WTC11 (cell line): ENCODE measurements at regions not wholly inside any gene's neighbourhood (a gene's known extent, or its start where the extent isn't known, plus 50 kb on each side); places are given as distances from the start of the nearest gene placed in this dataset.

ENCODE experiments used
- ATAC-seq: fragments of 200-7000 bp; cut with Tn5 transposase; 2 replicates; pipeline ENCODE4 v1.10.0; 2021; ENCODE audit warnings: mild to moderate bottlenecking, moderate library complexity
- CTCF ChIA-PET: fragments of 300-600 bp; sonication (Branson Sonifier 250); formaldehyde crosslinking; loops from one replicate; lab custom pipeline; 2021; ENCODE audit warnings: antibody characterized with exemption; lab: Charles Lee
- POLR2A ChIA-PET: fragments of 350-600 bp; sonication (Branson Sonifier 250); formaldehyde crosslinking; loops from one replicate; lab custom pipeline; 2021; ENCODE audit warnings: antibody characterized with exemption; lab: Charles Lee
- DNase-seq: peaks from one replicate; pipeline ENCODE4 v3.0.0; 2021; ENCODE audit warnings: low spot score
- H3K27ac Mint-ChIP-seq: 2 replicates; pipeline ENCODE4 v1.8.0; 2021; ENCODE audit warnings: mixed read lengths
- H3K27me3 Mint-ChIP-seq: 2 replicates; pipeline ENCODE4 v1.8.0; 2021; ENCODE audit warnings: low read depth, mild to moderate bottlenecking, moderate library complexity, mixed read lengths
- H3K36me3 Mint-ChIP-seq: 2 replicates; pipeline ENCODE4 v1.8.0; 2021; ENCODE audit warnings: mixed read lengths
- H3K4me1 Mint-ChIP-seq: 2 replicates; pipeline ENCODE4 v1.8.0; 2022; ENCODE audit warnings: mixed read lengths
- H3K4me3 Mint-ChIP-seq: 2 replicates; pipeline ENCODE4 v1.8.0; 2021; ENCODE audit warnings: mild to moderate bottlenecking, moderate library complexity, mixed read lengths
- H3K9me3 Mint-ChIP-seq: 2 replicates; pipeline ENCODE4 v1.8.0; 2021; ENCODE audit warnings: mixed read lengths
- ELF4 ChIP-seq: sonication (generic); formaldehyde crosslinking; IDR thresholded peaks from 2 replicates; pipeline ENCODE4 v1.8.1; 2022; ENCODE audit warnings: low read depth, mild to moderate bottlenecking, moderate library complexity, missing genetic modification reagents
- ETV6 ChIP-seq: sonication (generic); formaldehyde crosslinking; IDR thresholded peaks from 2 replicates; pipeline ENCODE4 v1.8.1; 2022; ENCODE audit warnings: mild to moderate bottlenecking, missing genetic modification reagents
- PRRX2 ChIP-seq: fragments of 250-450 bp; sonication (Bioruptor Pico); IDR thresholded peaks from 2 replicates; pipeline ENCODE4 v1.8.0; 2021; ENCODE audit warnings: mild to moderate bottlenecking
- RELA ChIP-seq: sonication (generic); formaldehyde crosslinking; IDR thresholded peaks from 2 replicates; pipeline ENCODE4 v1.8.1; 2022; ENCODE audit warnings: missing genetic modification reagents, mild to moderate bottlenecking, borderline replicate concordance
- ZNF232 ChIP-seq: sonication (generic); formaldehyde crosslinking; IDR thresholded peaks from 2 replicates; pipeline ENCODE4 v1.8.0; 2022; ENCODE audit warnings: mild to moderate bottlenecking, missing genetic modification reagents
- ZNF671 ChIP-seq: fragments of 250-450 bp; sonication (Bioruptor Pico); IDR thresholded peaks from 2 replicates; pipeline ENCODE4 v1.8.0; 2021; ENCODE audit warnings: mild to moderate bottlenecking
- TF ChIP-seq, protein P1 (sequence below): sonication (generic); formaldehyde crosslinking; IDR thresholded peaks from 2 replicates; pipeline ENCODE4 v1.8.1; 2023; ENCODE audit warnings: mild to moderate bottlenecking, missing genetic modification reagents, borderline replicate concordance
- TF ChIP-seq, protein P2 (sequence below): sonication (generic); formaldehyde crosslinking; IDR thresholded peaks from 2 replicates; pipeline ENCODE4 v1.8.0; 2022; ENCODE audit warnings: missing genetic modification reagents
- TF ChIP-seq, protein P3 (sequence below): fragments of 250-450 bp; sonication (Bioruptor Pico); IDR thresholded peaks from 2 replicates; pipeline ENCODE4 v1.9.0; 2021; ENCODE audit warnings: mild to moderate bottlenecking
- TF ChIP-seq, protein P4 (sequence below): sonication (generic); formaldehyde crosslinking; IDR thresholded peaks from 2 replicates; pipeline ENCODE4 v1.8.1; 2023; ENCODE audit warnings: mild to moderate bottlenecking, missing genetic modification reagents, moderate library complexity
- TF ChIP-seq, protein P5 (sequence below): sonication (generic); formaldehyde crosslinking; conservative IDR thresholded peaks from 2 replicates; pipeline ENCODE4 v1.8.1; 2023; ENCODE audit warnings: mild to moderate bottlenecking, low read depth, missing genetic modification reagents, moderate library complexity

DNA sequence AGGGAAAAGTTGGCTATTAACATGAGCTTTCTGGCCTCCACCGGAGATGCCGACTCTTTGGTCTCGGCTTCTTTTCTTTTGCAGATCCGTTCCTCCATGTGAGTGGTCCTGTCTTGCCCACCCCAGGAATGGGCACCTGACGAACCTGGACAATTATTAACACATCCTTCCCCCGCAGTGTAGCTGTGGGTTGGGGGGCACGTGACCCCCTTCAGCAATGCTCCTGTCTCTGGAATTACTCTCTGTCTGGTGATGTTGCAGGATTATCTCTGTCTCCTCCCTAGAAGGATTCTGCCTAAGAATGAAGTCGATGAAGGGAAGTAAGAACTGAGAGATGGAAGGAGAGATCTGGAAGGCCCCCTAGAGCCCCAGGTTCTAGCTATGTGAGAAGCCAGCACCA is 115.2 kb upstream of the NPAS2 start:
- DNase-seq (no peak), ATAC-seq (no peak)
- peaks cover 18% of the 10 kb centered on the region for H3K4me1 Mint-ChIP-seq
- H3K36me3 Mint-ChIP-seq = no peaks in the 10 kb centered on the region; the same call in 1 of the 2 replicates
- H3K27me3 Mint-ChIP-seq = no peaks in the 10 kb centered on the region; the same call in 1 of the 2 replicates
- H3K4me3 Mint-ChIP-seq = no peak overlapping the region
- TF ChIP-seq ZNF671 (no peak), RELA (CRISPR knock-in tag) (no peak), ZNF232 (no peak)
- TF ChIP-seq, protein P1, sequence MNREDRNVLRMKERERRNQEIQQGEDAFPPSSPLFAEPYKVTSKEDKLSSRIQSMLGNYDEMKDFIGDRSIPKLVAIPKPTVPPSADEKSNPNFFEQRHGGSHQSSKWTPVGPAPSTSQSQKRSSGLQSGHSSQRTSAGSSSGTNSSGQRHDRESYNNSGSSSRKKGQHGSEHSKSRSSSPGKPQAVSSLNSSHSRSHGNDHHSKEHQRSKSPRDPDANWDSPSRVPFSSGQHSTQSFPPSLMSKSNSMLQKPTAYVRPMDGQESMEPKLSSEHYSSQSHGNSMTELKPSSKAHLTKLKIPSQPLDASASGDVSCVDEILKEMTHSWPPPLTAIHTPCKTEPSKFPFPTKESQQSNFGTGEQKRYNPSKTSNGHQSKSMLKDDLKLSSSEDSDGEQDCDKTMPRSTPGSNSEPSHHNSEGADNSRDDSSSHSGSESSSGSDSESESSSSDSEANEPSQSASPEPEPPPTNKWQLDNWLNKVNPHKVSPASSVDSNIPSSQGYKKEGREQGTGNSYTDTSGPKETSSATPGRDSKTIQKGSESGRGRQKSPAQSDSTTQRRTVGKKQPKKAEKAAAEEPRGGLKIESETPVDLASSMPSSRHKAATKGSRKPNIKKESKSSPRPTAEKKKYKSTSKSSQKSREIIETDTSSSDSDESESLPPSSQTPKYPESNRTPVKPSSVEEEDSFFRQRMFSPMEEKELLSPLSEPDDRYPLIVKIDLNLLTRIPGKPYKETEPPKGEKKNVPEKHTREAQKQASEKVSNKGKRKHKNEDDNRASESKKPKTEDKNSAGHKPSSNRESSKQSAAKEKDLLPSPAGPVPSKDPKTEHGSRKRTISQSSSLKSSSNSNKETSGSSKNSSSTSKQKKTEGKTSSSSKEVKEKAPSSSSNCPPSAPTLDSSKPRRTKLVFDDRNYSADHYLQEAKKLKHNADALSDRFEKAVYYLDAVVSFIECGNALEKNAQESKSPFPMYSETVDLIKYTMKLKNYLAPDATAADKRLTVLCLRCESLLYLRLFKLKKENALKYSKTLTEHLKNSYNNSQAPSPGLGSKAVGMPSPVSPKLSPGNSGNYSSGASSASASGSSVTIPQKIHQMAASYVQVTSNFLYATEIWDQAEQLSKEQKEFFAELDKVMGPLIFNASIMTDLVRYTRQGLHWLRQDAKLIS (CRISPR knock-in tag) = no peak
- ChIA-PET CTCF (no interaction called here), POLR2A (no interaction called here)
- H3K9me3 Mint-ChIP-seq = peaks cover 24% of the 10 kb centered on the region
- H3K27ac Mint-ChIP-seq = no peak overlapping the region

DNA sequence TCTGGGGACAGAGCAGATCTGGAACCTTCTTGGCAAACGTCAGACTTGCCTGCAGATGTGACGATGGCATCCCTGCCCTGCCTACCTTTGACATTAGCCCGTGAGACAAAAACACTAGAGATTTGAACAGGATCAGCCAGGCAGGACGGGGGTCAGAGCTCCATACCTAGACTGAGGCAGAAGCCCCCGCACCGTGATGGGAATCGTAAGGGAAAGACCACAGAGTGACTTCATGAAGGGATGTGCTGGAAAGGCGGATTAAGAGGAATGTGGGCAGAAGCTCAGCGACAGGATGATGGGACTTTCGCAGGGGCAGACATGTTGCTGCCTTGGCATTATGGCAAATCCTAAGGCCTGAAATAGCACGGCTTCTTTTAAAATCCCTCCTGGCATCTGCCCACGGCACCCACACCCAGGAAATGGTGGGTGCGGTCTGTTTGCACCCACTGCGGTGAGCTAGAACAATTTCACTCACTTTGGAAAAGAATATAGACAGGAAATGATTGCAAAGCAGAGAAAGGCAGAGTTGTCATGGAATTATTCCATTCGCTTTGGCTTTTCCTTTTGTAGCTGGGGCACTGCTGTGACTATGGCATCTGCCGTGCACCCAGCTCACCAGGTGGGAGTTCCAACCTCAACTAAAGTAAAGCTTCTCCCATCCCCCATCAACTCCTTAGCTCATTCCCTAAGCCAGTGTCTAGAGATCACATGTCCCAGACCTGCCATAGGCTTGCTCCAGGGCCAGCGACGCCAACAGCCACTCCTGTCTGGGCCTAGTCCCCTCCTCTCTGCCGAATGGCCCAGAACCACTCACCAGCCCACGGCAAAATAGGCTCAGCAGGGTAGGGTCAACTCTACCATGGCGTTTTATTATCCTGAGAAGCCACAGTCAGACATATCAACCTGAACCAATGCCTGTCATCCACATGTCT is 112.7 kb upstream of the NPAS2 start:
- H3K4me1 Mint-ChIP-seq = peaks cover 18% of the 10 kb centered on the region
- ChIA-PET POLR2A (no interaction called here), CTCF (no interaction called here)
- H3K4me3 Mint-ChIP-seq = no peak overlapping the region
- TF ChIP-seq, protein P2, sequence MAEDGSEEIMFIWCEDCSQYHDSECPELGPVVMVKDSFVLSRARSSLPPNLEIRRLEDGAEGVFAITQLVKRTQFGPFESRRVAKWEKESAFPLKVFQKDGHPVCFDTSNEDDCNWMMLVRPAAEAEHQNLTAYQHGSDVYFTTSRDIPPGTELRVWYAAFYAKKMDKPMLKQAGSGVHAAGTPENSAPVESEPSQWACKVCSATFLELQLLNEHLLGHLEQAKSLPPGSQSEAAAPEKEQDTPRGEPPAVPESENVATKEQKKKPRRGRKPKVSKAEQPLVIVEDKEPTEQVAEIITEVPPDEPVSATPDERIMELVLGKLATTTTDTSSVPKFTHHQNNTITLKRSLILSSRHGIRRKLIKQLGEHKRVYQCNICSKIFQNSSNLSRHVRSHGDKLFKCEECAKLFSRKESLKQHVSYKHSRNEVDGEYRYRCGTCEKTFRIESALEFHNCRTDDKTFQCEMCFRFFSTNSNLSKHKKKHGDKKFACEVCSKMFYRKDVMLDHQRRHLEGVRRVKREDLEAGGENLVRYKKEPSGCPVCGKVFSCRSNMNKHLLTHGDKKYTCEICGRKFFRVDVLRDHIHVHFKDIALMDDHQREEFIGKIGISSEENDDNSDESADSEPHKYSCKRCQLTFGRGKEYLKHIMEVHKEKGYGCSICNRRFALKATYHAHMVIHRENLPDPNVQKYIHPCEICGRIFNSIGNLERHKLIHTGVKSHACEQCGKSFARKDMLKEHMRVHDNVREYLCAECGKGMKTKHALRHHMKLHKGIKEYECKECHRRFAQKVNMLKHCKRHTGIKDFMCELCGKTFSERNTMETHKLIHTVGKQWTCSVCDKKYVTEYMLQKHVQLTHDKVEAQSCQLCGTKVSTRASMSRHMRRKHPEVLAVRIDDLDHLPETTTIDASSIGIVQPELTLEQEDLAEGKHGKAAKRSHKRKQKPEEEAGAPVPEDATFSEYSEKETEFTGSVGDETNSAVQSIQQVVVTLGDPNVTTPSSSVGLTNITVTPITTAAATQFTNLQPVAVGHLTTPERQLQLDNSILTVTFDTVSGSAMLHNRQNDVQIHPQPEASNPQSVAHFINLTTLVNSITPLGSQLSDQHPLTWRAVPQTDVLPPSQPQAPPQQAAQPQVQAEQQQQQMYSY (CRISPR knock-in tag) = no peak
- no peak for TF ChIP-seq ZNF671
- no peaks in the 10 kb centered on the region for H3K36me3 Mint-ChIP-seq
- DNase-seq (no peak), ATAC-seq (no peak)
- H3K27me3 Mint-ChIP-seq = no peaks in the 10 kb centered on the region
- H3K9me3 Mint-ChIP-seq = peaks cover 5% of the 10 kb centered on the region; the same call in 1 of the 2 replicates
- H3K27ac Mint-ChIP-seq = no peak overlapping the region

DNA sequence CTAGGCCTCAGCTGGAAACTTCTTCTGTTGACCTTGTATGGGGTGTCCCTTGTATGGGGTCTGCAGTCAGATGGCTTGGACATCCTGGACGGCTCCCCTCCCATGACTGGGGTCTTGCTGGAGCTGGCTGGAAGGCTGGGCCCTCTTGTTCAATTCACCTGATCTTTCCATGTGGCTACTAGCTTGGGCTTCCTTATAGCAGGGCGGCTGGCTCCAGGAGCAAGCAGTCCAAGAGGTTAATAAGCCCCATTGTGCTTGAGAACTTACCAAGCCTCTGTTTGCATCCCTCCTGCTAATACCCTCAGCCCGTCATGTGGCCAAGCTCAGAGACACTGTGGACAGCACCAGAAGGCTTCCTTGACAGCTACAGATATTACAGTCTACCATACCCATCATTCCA is 111.6 kb upstream of the NPAS2 start:
- TF ChIP-seq, protein P3, sequence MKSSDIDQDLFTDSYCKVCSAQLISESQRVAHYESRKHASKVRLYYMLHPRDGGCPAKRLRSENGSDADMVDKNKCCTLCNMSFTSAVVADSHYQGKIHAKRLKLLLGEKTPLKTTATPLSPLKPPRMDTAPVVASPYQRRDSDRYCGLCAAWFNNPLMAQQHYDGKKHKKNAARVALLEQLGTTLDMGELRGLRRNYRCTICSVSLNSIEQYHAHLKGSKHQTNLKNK (CRISPR knock-in tag) = no peak
- TF ChIP-seq, protein P4, sequence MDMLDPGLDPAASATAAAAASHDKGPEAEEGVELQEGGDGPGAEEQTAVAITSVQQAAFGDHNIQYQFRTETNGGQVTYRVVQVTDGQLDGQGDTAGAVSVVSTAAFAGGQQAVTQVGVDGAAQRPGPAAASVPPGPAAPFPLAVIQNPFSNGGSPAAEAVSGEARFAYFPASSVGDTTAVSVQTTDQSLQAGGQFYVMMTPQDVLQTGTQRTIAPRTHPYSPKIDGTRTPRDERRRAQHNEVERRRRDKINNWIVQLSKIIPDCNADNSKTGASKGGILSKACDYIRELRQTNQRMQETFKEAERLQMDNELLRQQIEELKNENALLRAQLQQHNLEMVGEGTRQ = no peak
- Mint-ChIP-seq H3K9me3 (no peaks in the 10 kb centered on the region), H3K36me3 (no peaks in the 10 kb centered on the region), H3K27me3 (no peaks in the 10 kb centered on the region), H3K27ac (no peak overlapping the region), H3K4me3 (no peak overlapping the region), H3K4me1 (peaks cover 8% of the 10 kb centered on the region)
- DNase-seq (no peak), ATAC-seq (no peak)
- ChIA-PET POLR2A (no interaction called here), CTCF (no interaction called here)

DNA sequence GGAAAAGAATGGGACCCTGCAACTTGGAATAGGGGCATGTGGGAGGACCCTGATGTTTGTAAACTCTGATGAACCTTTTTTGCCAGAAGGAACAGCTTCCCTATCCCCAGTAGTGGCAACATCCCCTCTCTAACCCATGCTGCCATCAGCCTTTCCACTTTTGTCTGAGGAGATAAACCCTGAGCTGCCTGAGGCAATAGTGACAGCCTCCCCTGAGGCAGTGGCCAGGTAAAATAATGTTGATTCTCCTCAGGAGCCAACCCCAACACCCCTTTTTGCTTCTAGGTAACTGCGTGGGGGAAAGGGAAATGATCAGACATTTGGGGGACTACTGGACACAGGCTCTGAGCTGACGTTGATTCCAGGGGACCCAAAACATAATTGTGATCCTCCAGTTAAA is 106.8 kb upstream of the NPAS2 start:
- no peaks in the 10 kb centered on the region for H3K36me3 Mint-ChIP-seq
- TF ChIP-seq, protein P5, sequence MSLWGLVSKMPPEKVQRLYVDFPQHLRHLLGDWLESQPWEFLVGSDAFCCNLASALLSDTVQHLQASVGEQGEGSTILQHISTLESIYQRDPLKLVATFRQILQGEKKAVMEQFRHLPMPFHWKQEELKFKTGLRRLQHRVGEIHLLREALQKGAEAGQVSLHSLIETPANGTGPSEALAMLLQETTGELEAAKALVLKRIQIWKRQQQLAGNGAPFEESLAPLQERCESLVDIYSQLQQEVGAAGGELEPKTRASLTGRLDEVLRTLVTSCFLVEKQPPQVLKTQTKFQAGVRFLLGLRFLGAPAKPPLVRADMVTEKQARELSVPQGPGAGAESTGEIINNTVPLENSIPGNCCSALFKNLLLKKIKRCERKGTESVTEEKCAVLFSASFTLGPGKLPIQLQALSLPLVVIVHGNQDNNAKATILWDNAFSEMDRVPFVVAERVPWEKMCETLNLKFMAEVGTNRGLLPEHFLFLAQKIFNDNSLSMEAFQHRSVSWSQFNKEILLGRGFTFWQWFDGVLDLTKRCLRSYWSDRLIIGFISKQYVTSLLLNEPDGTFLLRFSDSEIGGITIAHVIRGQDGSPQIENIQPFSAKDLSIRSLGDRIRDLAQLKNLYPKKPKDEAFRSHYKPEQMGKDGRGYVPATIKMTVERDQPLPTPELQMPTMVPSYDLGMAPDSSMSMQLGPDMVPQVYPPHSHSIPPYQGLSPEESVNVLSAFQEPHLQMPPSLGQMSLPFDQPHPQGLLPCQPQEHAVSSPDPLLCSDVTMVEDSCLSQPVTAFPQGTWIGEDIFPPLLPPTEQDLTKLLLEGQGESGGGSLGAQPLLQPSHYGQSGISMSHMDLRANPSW (CRISPR knock-in tag) = no peak
- no peak for TF ChIP-seq PRRX2
- TF ChIP-seq ELF4 (CRISPR knock-in tag) = no peak
- TF ChIP-seq ETV6 (CRISPR knock-in tag) = no peak

More for the DNA sequence above, 106.8 kb upstream of the NPAS2 start:
- ChIA-PET CTCF (no interaction called here), POLR2A (no interaction called here)
- DNase-seq (no peak), ATAC-seq (no peak)
- Mint-ChIP-seq H3K27me3 (no peaks in the 10 kb centered on the region), H3K4me3 (no peak overlapping the region), H3K4me1 (no peaks in the 10 kb centered on the region), H3K9me3 (no peaks in the 10 kb centered on the region; the same call in 1 of the 2 replicates), H3K27ac (no peak overlapping the region)
